BLaER1 treated with 17β-estradiol and CSF1 and Interleukin-3, amounts not matched to agents 10 nM and 100 nM (cell line): ENCODE measurements at regions not wholly inside any gene's neighbourhood (a gene's known extent, or its start where the extent isn't known, plus 50 kb on each side); places are given as distances from the start of the nearest gene placed in this dataset.
A peak's percentile ranks its signal among the peaks of the same experiment; 100 is the strongest.
"Not testable (repeated sequence)": the region's sequence is repeated elsewhere in the genome, so short reads cannot be mapped to it uniquely, and the experiment has no call there.

ENCODE experiments used
- H3K27ac ChIP-seq, 11 experiments: shearing (Covaris generic); formaldehyde crosslinking; 2 replicates each; pipeline ENCODE4 v1.8.1; 2022
- H3K27me3 ChIP-seq, 11 experiments: shearing (Covaris generic); formaldehyde crosslinking; 2 replicates each; pipeline ENCODE4 v1.8.1; 2022
- H3K36me3 ChIP-seq, 11 experiments: shearing (Covaris generic); formaldehyde crosslinking; 2 replicates each; pipeline ENCODE4 v1.8.1; 2022
- H3K4me1 ChIP-seq, 10 experiments: shearing (Covaris generic); formaldehyde crosslinking; 2 replicates each; pipeline ENCODE4 v1.8.1; 2022
- H3K4me2 ChIP-seq, 11 experiments: shearing (Covaris generic); formaldehyde crosslinking; 2 replicates each; pipeline ENCODE4 v1.8.1; 2022
- H3K4me3 ChIP-seq, 10 experiments: shearing (Covaris generic); formaldehyde crosslinking; 2 replicates each; pipeline ENCODE4 v1.8.1; 2022
- H3K9ac ChIP-seq, 11 experiments: shearing (Covaris generic); formaldehyde crosslinking; 2 replicates each; pipeline ENCODE4 v1.8.1; 2022
- H3K9me3 ChIP-seq, 11 experiments: shearing (Covaris generic); formaldehyde crosslinking; replicated peaks in 1 of 11; 2 replicates each; pipeline ENCODE4 v1.8.1; 2022
- H4K20me1 ChIP-seq, 11 experiments: shearing (Covaris generic); formaldehyde crosslinking; 2 replicates each; pipeline ENCODE4 v1.8.1; 2022
- Cebpa-rat ChIP-seq, 11 experiments: shearing (Covaris generic); IDR thresholded peaks; 2 replicates each; pipeline ENCODE4 v1.8.1; 2022

DNA sequence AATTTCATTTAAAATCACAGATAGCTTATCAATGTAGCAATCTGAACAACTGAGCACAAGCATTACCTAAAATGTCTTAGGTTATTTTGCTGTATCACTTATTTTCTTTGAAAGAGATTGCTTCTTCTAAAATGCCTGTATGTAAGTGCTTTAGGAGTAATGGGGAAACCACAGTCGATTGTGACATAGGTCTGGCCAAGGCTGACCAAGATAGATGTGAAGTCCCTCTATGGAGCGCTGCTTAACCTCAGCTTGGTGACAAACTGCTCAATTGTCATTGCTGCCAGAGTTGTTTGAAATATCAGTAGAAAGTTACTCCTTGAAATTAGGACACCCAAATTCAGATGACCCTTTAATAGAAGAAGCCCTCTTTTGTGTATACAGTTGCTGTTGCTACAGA, 401.9 kb upstream of the NDST4 start:
- H3K4me3 ChIP-seq: no peak overlapping the region
- no peak overlapping the region for H3K27ac ChIP-seq
- 0 out of 22 replicates have a peak, but pooled peaks of 1 of the 11 experiments have one; percentile 16 for TF ChIP-seq Cebpa-rat (IDR thresholded peaks at IDR 0.05)
- H3K27me3 ChIP-seq: no peaks in the 10 kb centered on the region
- no peaks in the 10 kb centered on the region for H3K36me3 ChIP-seq
- H3K4me2 ChIP-seq: no peak overlapping the region
- H3K9me3 ChIP-seq: no peaks in the 10 kb centered on the region
- no peaks in the 10 kb centered on the region for H3K4me1 ChIP-seq
- H3K9ac ChIP-seq: no peak overlapping the region
- H4K20me1 ChIP-seq: no peaks in the 10 kb centered on the region

DNA sequence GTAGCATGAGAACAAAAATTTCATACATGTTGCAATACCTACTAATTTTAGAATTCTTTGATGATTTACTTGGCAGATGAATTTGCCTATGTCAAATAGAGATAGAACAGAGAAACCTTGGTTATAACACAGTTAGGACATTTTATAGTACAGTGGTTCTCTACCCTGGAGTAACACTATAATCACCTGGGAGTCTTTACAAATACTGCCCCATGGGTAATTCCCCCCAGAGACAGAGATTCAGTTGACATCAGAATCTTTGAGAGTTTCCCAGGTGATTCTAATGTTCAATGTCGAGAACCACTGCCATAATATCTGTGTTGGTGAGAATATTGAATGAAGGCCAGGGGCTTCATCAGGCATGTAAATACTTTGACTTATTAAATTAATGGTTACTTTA, 401.3 kb upstream of the NDST4 start:
- Histone ChIP-seq H3K9me3 (no peaks in the 10 kb centered on the region), H3K36me3 (no peaks in the 10 kb centered on the region), H3K27ac (no peak overlapping the region), H3K9ac (no peak overlapping the region), H3K4me3 (no peak overlapping the region), H3K4me2 (no peak overlapping the region), H3K4me1 (no peaks in the 10 kb centered on the region), H4K20me1 (no peaks in the 10 kb centered on the region), H3K27me3 (no peaks in the 10 kb centered on the region)
- TF ChIP-seq Cebpa-rat (IDR thresholded peaks at IDR 0.05): no peak

DNA sequence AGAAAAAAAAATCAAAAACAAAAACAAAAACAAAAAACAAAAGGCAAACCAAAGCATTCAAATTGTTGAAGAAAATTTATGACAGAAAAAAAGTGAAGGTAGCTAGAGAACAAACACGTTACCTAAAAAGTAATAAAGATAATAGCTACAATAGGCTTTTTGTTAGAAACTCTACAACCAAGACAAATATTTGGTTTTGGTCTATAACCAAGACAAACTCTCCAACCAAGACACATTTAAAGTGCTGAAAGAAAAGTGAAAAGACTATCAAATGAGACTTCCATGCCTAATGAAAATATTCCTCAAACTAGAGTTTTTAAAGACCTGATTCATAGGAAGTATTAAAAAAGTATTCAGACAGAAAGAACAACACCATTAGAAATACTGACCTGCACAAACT, 391.9 kb upstream of the NDST4 start:
- Histone ChIP-seq H3K4me2 (no peak overlapping the region), H3K27me3 (no peaks in the 10 kb centered on the region), H3K9me3 (no peaks in the 10 kb centered on the region), H3K9ac (no peak overlapping the region), H3K4me1 (no peaks in the 10 kb centered on the region), H3K4me3 (no peak overlapping the region), H4K20me1 (no peaks in the 10 kb centered on the region), H3K36me3 (no peaks in the 10 kb centered on the region), H3K27ac (no peak overlapping the region)
- TF ChIP-seq Cebpa-rat (IDR thresholded peaks at IDR 0.05): no peak

DNA sequence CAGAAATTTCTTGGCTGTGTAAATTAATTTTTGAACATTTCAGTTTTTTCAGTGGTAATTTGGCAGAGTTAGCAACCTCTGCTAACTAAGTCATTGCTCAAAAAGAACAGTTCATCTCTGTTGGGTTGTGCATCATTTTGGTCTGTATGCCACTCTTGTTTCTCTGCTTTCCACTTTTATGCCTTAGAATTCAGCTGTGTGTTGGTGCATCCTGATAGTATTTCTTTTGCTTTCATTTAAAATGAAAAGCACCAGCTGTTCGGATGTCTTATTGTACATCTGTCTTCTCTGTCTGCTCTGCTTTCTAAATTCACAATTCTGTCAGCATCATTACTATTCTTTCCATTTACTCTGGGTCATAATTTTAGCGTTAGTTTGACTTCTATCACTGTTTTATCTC, 388.2 kb upstream of the NDST4 start:
- H3K4me2 ChIP-seq: no peak overlapping the region
- no peak overlapping the region for H3K9ac ChIP-seq
- no peak overlapping the region for H3K27ac ChIP-seq
- H3K27me3 ChIP-seq: no peaks in the 10 kb centered on the region
- H3K9me3 ChIP-seq: no peaks in the 10 kb centered on the region
- no peak overlapping the region for H3K4me3 ChIP-seq
- H3K36me3 ChIP-seq: no peaks in the 10 kb centered on the region
- H3K4me1 ChIP-seq: no peaks in the 10 kb centered on the region
- no peaks in the 10 kb centered on the region for H4K20me1 ChIP-seq
- no peak for TF ChIP-seq Cebpa-rat (IDR thresholded peaks at IDR 0.05)

DNA sequence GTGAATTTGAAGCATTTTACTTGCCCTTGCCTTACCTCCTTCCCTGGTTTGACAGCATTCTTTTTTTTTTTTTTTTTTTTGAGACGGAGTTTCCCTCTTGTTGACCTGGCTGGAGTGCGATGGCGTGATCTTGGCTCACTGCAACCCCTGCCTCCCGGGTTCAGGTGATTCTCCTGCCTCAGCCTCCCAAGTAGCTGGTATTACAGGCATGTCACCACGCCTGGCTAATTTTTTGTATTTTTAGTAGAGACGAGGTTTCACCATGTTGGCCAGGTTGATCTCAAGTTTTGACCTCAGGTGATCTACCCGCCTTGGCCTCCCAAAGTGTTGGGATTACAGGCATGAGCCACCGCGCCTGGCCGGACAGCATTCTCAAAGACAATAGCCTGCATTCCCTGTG, 380.4 kb upstream of the NDST4 start:
- H3K9me3 ChIP-seq: peaks cover 0 to 13% (median 0%) of the 10 kb centered on the region in 11 experiments; a peak in 10 of 22 replicates
- H4K20me1 ChIP-seq, H3K4me3 ChIP-seq, H3K4me2 ChIP-seq, H3K4me1 ChIP-seq, H3K27me3 ChIP-seq, H3K9ac ChIP-seq, H3K36me3 ChIP-seq, H3K27ac ChIP-seq: not testable (repeated sequence)

DNA sequence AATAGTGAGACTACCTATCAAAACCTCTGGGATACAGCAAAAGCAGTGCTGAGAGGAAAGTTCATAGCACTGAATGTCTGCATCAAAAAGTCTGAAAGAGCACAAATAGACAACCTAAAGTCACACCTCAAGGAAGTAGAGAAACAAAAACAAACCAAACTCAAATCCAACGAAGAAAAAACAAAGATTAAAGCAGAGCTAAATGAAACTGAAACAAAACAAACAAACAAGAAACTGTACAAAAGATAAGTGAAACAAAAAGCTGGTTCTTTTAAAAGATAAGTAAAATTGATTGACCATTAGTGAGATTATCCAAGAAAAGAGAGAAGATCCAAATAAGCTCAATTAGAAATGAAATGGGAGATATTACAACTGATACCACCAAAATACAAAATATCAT, 378.3 kb upstream of the NDST4 start:
- Histone ChIP-seq H3K4me2 (no peak overlapping the region), H3K27me3 (no peaks in the 10 kb centered on the region), H3K4me3 (no peak overlapping the region), H3K27ac (no peak overlapping the region), H3K9me3 (peaks cover 0 to 13% (median 0%) of the 10 kb centered on the region in 11 experiments; a peak in 10 of 22 replicates), H3K9ac (no peak overlapping the region), H3K36me3 (no peaks in the 10 kb centered on the region), H3K4me1 (no peaks in the 10 kb centered on the region), H4K20me1 (no peaks in the 10 kb centered on the region)
- no peak for TF ChIP-seq Cebpa-rat (IDR thresholded peaks at IDR 0.05)

DNA sequence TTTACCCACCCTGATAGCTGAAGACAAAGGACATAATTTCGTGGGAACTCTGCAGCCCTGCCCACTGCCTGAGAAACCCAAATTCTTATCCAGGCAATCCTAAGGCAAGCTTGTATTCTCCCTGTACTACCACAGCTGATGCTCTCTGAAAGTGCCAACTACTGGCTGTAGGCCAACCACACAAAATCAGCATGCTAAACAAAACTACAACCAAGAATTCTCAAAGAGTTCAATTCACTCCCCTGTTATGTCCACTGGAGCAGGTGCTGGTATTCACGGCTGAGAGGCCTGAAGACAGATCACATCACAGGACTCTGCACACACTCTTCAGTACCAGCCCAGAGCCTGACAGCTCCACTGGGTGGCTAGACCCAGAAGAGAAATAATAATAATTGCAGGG, 375.9 kb upstream of the NDST4 start:
- H3K27ac ChIP-seq: no peak overlapping the region
- no peak overlapping the region for H3K4me3 ChIP-seq
- H3K4me1 ChIP-seq: peaks cover 0 to 5% (median 0%) of the 10 kb centered on the region in 10 experiments; a peak in 1 of 20 replicates
- peaks cover 0 to 3% (median 0%) of the 10 kb centered on the region in 11 experiments; a peak in 4 of 22 replicates for H3K9me3 ChIP-seq
- no peak overlapping the region for H3K4me2 ChIP-seq
- H4K20me1 ChIP-seq: no peaks in the 10 kb centered on the region
- no peaks in the 10 kb centered on the region for H3K36me3 ChIP-seq
- H3K9ac ChIP-seq: no peak overlapping the region
- no peak for TF ChIP-seq Cebpa-rat (IDR thresholded peaks at IDR 0.05)
- H3K27me3 ChIP-seq: no peaks in the 10 kb centered on the region

DNA sequence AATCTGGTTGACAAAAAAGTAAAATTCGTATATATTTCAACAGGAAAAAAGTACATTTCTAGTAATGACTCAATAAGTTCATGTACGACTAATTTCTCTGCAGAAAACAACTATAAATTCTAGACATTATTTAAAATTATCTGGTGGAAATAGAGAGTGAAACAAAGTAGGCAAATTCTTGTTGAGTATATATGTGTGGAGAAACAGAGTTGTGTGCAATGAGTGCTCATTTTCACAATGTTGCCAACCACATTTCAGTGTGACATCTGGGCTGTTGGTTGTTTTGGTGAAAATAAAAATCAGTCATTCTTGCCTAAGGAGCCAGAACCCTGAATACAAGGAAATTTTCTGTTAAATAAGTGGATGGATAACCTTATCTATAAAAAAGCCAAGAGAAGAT, 372.0 kb upstream of the NDST4 start:
- H3K4me1 ChIP-seq: peaks cover 0 to 6% (median 0%) of the 10 kb centered on the region in 10 experiments; a peak in 1 of 20 replicates
- no peaks in the 10 kb centered on the region for H3K36me3 ChIP-seq
- H3K27me3 ChIP-seq: no peaks in the 10 kb centered on the region
- H3K9ac ChIP-seq: no peak overlapping the region
- no peaks in the 10 kb centered on the region for H3K9me3 ChIP-seq
- TF ChIP-seq Cebpa-rat (IDR thresholded peaks at IDR 0.05): no peak
- H3K27ac ChIP-seq: no peak overlapping the region
- no peak overlapping the region for H3K4me3 ChIP-seq
- no peak overlapping the region for H3K4me2 ChIP-seq
- H4K20me1 ChIP-seq: no peaks in the 10 kb centered on the region

DNA sequence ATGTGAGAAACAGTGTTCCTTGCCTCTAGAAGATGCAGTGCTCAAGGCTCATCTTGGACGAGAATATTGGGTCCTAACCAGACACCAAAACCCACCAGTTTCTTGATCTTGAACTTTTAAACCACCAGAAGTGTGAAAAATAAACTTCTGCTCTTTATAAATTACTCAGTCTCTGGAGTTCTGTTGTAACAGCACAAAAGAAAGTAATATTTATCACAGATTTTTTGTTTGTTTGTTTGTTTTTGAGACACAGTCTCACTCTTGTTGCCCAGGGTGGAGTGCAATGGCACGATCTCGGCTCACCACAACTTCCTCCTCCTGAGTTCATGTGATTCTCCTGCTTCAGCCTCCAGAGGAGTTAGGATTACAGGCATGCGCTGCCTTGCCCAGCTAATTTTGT, 371.1 kb upstream of the NDST4 start:
- Histone ChIP-seq H3K27me3 (no peaks in the 10 kb centered on the region), H3K4me2 (no peak overlapping the region), H3K9ac (no peak overlapping the region), H3K4me3 (no peak overlapping the region), H3K4me1 (peaks cover 0 to 6% (median 0%) of the 10 kb centered on the region in 10 experiments; a peak in 1 of 20 replicates), H3K9me3 (no peaks in the 10 kb centered on the region), H3K36me3 (no peaks in the 10 kb centered on the region), H3K27ac (no peak overlapping the region), H4K20me1 (no peaks in the 10 kb centered on the region)
- TF ChIP-seq Cebpa-rat (IDR thresholded peaks at IDR 0.05): no peak

DNA sequence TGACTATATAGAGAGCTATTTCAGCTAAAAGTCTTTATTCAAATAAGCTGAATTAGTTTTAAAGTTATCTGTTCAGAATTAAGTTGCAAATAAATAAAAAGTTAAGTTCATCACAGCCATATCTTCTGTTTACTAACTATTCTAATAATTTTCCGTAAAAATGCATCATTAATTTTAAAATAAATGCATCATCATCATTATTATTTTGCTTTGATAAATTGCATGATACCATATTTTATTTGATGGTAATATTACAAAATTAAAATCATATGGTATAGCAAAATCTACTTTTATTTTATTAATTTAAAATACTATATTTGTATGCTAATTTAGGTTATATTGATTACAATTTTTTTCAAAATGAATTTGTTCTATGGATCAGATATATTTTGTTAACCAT, 357.3 kb upstream of the NDST4 start:
- no peak overlapping the region for H3K9ac ChIP-seq
- H3K4me1 ChIP-seq: no peaks in the 10 kb centered on the region
- H4K20me1 ChIP-seq: no peaks in the 10 kb centered on the region

DNA sequence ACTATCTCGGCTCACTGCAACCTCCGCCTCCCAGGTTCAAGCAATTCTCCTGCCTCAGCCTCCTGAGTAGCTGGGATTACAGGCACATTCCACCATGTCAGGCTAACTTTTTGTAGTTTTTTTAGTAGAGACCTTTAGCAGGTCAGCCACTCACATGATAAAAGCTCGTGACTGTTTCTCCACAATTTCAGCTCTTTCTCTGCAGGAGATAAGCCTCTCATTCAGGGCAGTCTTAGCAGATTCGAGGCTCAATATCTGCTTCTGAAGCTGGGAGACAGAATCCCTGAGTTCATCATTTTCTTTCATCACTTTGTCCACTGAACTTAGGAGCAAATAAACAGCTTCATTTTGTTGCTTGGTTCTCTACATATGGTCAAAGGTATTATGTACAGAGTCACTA, 345.9 kb upstream of the NDST4 start:
- not testable (repeated sequence) for H3K36me3 ChIP-seq, H3K9me3 ChIP-seq, H4K20me1 ChIP-seq, H3K4me1 ChIP-seq, H3K9ac ChIP-seq, H3K4me3 ChIP-seq, H3K27ac ChIP-seq, H3K27me3 ChIP-seq, H3K4me2 ChIP-seq

More for the DNA sequence above, 357.3 kb upstream of the NDST4 start:
- Histone ChIP-seq H3K36me3 (no peaks in the 10 kb centered on the region), H3K4me2 (no peak overlapping the region), H3K27me3 (no peaks in the 10 kb centered on the region), H3K27ac (no peak overlapping the region), H3K9me3 (no peaks in the 10 kb centered on the region), H3K4me3 (no peak overlapping the region)
- no peak for TF ChIP-seq Cebpa-rat (IDR thresholded peaks at IDR 0.05)
